Calu3 (cell line): ENCODE measurements at regions not wholly inside any gene's neighbourhood (a gene's known extent, or its start where the extent isn't known, plus 50 kb on each side); places are given as distances from the start of the nearest gene placed in this dataset.
A peak's percentile ranks its signal among the peaks of the same experiment; 100 is the strongest.

Source experiments
- BruUV-seq: library from RNA; stranded (reverse); fragments of 400-500 nt; replicated peaks from 2 replicates; lab custom pipeline; 2021; lab: Mats Ljungman, UMichigan
- CTCF ChIA-PET: fragments of 300-600 bp; sonication (Branson Sonifier 250); formaldehyde crosslinking; loops from one replicate; lab custom pipeline; 2022; ENCODE audit warnings: antibody characterized with exemption; lab: Charles Lee
- DNase-seq: peaks from one replicate; pipeline ENCODE4 v3.0.0; 2022
- H3K27ac Mint-ChIP-seq: one replicate; pipeline ENCODE4 v1.8.0; 2022; ENCODE audit warnings: mixed read lengths; ENCODE audit not compliant: unreplicated experiment
- H3K27me3 Mint-ChIP-seq: one replicate; pipeline ENCODE4 v1.8.0; 2022; ENCODE audit warnings: mixed read lengths; ENCODE audit not compliant: unreplicated experiment
- H3K36me3 Mint-ChIP-seq: one replicate; pipeline ENCODE4 v1.8.0; 2022; ENCODE audit warnings: mild to moderate bottlenecking, moderate library complexity, mixed read lengths; ENCODE audit not compliant: insufficient read depth, unreplicated experiment
- H3K4me1 Mint-ChIP-seq: one replicate; pipeline ENCODE4 v1.8.0; 2022; ENCODE audit warnings: mild to moderate bottlenecking, low read depth, mixed read lengths; ENCODE audit not compliant: unreplicated experiment
- H3K4me3 Mint-ChIP-seq: one replicate; pipeline ENCODE4 v1.8.0; 2022; ENCODE audit warnings: mild to moderate bottlenecking, low read depth, moderate library complexity, mixed read lengths; ENCODE audit not compliant: unreplicated experiment
- H3K9me3 Mint-ChIP-seq: one replicate; pipeline ENCODE4 v1.8.0; 2022; ENCODE audit warnings: low read depth, mixed read lengths; ENCODE audit not compliant: unreplicated experiment
- CTCF ChIP-seq: fragments of 200-600 bp; IDR thresholded peaks from one replicate; pipeline ENCODE4 v1.8.0; 2022; ENCODE audit warnings: antibody characterized with exemption; ENCODE audit not compliant: unreplicated experiment
- intact Hi-C: fragments of 100-400 bp; cut with micrococcal nuclease; formaldehyde crosslinking; loops from one replicate; pipeline ENCODE4 v1.10.0; 2022; ENCODE audit not compliant: unreplicated experiment

- H3K9me3 Mint-ChIP-seq = no peaks in the 10 kb centered on the region
- H3K36me3 Mint-ChIP-seq = no peaks in the 10 kb centered on the region
- CTCF ChIA-PET = no interaction called here
- BruUV-seq = no TSS peak
- no peaks in the 10 kb centered on the region for H3K27me3 Mint-ChIP-seq
- H3K4me1 Mint-ChIP-seq = no peaks in the 10 kb centered on the region
- no peak for TF ChIP-seq CTCF
- intact Hi-C loops = no loop called here
- DNase-seq = no peak
- no peak overlapping the region for H3K4me3 Mint-ChIP-seq
- H3K27ac Mint-ChIP-seq = no peak overlapping the region
These were observed 120.5 kb upstream of the RASSF8 start for GRCh38 chr12:25838007-25838406.

GRCh38 chr12:25839470-25839869 is 119.0 kb upstream of the RASSF8 start:
- intact Hi-C loops = no loop called here
- Mint-ChIP-seq H3K36me3 (no peaks in the 10 kb centered on the region), H3K4me1 (no peaks in the 10 kb centered on the region), H3K9me3 (no peaks in the 10 kb centered on the region), H3K27me3 (no peaks in the 10 kb centered on the region), H3K27ac (peak overlapping the region; percentile 48), H3K4me3 (no peak overlapping the region)
- DNase-seq = no peak
- no TSS peak for BruUV-seq
- CTCF ChIA-PET = no interaction called here
- no peak for TF ChIP-seq CTCF

GRCh38 chr12:25840678-25841465 is 117.6 kb upstream of the RASSF8 start:
- no peak overlapping the region for H3K4me3 Mint-ChIP-seq
- no peak for DNase-seq
- H3K27me3 Mint-ChIP-seq = no peaks in the 10 kb centered on the region
- intact Hi-C loops = no loop called here
- no peaks in the 10 kb centered on the region for H3K4me1 Mint-ChIP-seq
- no peaks in the 10 kb centered on the region for H3K9me3 Mint-ChIP-seq
- CTCF ChIA-PET = no interaction called here
- no peaks in the 10 kb centered on the region for H3K36me3 Mint-ChIP-seq
- TF ChIP-seq CTCF = no peak
- no TSS peak for BruUV-seq
- H3K27ac Mint-ChIP-seq = no peak overlapping the region

- TF ChIP-seq CTCF = no peak
- no peaks in the 10 kb centered on the region for H3K4me1 Mint-ChIP-seq
- no peak for DNase-seq
- CTCF ChIA-PET = no interaction called here
- intact Hi-C loops = no loop called here
- H3K27me3 Mint-ChIP-seq = no peaks in the 10 kb centered on the region
- no TSS peak for BruUV-seq
- no peaks in the 10 kb centered on the region for H3K9me3 Mint-ChIP-seq
- no peak overlapping the region for H3K27ac Mint-ChIP-seq
- no peaks in the 10 kb centered on the region for H3K36me3 Mint-ChIP-seq
- H3K4me3 Mint-ChIP-seq = no peak overlapping the region
These were observed 116.2 kb upstream of the RASSF8 start for GRCh38 chr12:25842254-25842653.
